K562 (cell line): ENCODE measurements at regions not wholly inside any gene's neighbourhood (a gene's known extent, or its start where the extent isn't known, plus 50 kb on each side); places are given as distances from the start of the nearest gene placed in this dataset.

Source experiments
- ATAC-seq: fragments of 200-7000 bp; cut with Tn5 transposase; 3 replicates; pipeline ENCODE4 v1.9.1; 2020; ENCODE audit warnings: moderate library complexity
- BruUV-seq: library from RNA; stranded (reverse); fragments of 400-500 nt; replicated peaks from 2 replicates; lab custom pipeline; 2021; lab: Mats Ljungman, UMichigan
- CTCF ChIA-PET: fragments of 300-600 bp; formaldehyde crosslinking; extraction: SDS; loops from one replicate; lab custom pipeline; 2021; ENCODE audit warnings: low intra/inter-chr PET ratio; lab: Yijun Ruan, JAX
- POLR2A ChIA-PET: fragments of 300-600, 350-650 bp; sonication (Branson Sonifier 250); formaldehyde crosslinking; extraction: SDS; loops from one replicate; lab custom pipeline; 2021; ENCODE audit warnings: antibody characterized with exemption, inconsistent platforms; lab: Yijun Ruan, JAX
- DNase-seq, 4 experiments: peaks; one replicate each; pipeline versions ENCODE4 v3.0.0 to v3.0.0-alpha.2; 2011 to 2018; ENCODE audit warnings: low spot score in 3 of 4, mixed read lengths in 3 of 4; ENCODE audit errors: extremely low read depth in 1 of 4
- FAIRE-seq: peaks from 2 replicates; lab custom pipeline; 2011; peaks lifted over from hg19 to GRCh38; lab: Jason Lieb, UNC
- H2AFZ ChIP-seq: 2 replicates; pipeline ENCODE4 v1.6.0; 2011; ENCODE audit warnings: low read depth, low read length, control low read depth, inconsistent platforms
- H3K27ac ChIP-seq: fragments of 200-600 bp; 3 replicates; pipeline ENCODE4 v1.8.0; 2011; ENCODE audit warnings: low read depth, mild to moderate bottlenecking, control low read depth, inconsistent platforms, low read length, moderate library complexity, mixed read lengths; ENCODE audit errors: extremely low read depth
- H3K27me3 ChIP-seq, 2 experiments: fragments of 300-600 bp in 1 of 2; 2 replicates in 1 of 2; 3 replicates in 1 of 2; pipeline versions ENCODE4 v1.6.0 to v1.8.0; 2011; ENCODE audit warnings: inconsistent platforms in 2 of 2, low read length in 2 of 2, mild to moderate bottlenecking in 1 of 2, mixed read lengths in 1 of 2, moderate library complexity in 1 of 2; ENCODE audit not compliant: control insufficient read depth in 2 of 2, insufficient read depth in 2 of 2
- H3K36me3 ChIP-seq: fragments of 300-600 bp; 3 replicates; pipeline ENCODE4 v1.8.0; 2011; ENCODE audit warnings: mild to moderate bottlenecking, low read length, inconsistent platforms; ENCODE audit not compliant: control insufficient read depth, insufficient read depth
- H3K4me1 ChIP-seq, 2 experiments: fragments of 200-600 bp in 1 of 2; replicated peaks in 1 of 2; 2 replicates in 1 of 2; 3 replicates in 1 of 2; pipeline versions ENCODE4 v1.5.1 to v1.8.0; 2011; ENCODE audit warnings: inconsistent platforms in 2 of 2, low read length in 2 of 2, mild to moderate bottlenecking in 1 of 2, mixed read lengths in 1 of 2, moderate library complexity in 1 of 2; ENCODE audit not compliant: control insufficient read depth in 2 of 2, insufficient read depth in 2 of 2
- H3K4me2 ChIP-seq: 2 replicates; pipeline ENCODE4 v1.6.1; 2011; ENCODE audit warnings: low read length, control low read depth, inconsistent platforms, mixed read lengths; ENCODE audit not compliant: insufficient read depth
- H3K4me3 ChIP-seq: fragments of 200-600 bp; sonication (generic), shearing (Covaris generic); 2 replicates; pipeline ENCODE4 v1.5.1; 2016; ENCODE audit warnings: control low read depth, inconsistent platforms
- H3K79me2 ChIP-seq: fragments of 200-600 bp; 3 replicates; pipeline ENCODE4 v1.8.0; 2011; ENCODE audit warnings: low read length, inconsistent platforms; ENCODE audit not compliant: control insufficient read depth, insufficient read depth
- H3K9ac ChIP-seq, 2 experiments: 2 replicates each; pipeline versions ENCODE4 v1.6.0 to v1.6.1; 2011; ENCODE audit warnings: low read depth in 2 of 2, low read length in 2 of 2, control low read depth in 1 of 2, inconsistent platforms in 1 of 2, mild to moderate bottlenecking in 1 of 2, mixed read lengths in 1 of 2; ENCODE audit not compliant: insufficient read depth in 1 of 2
- H3K9me1 ChIP-seq: one replicate; pipeline ENCODE4 v1.6.0; 2011; ENCODE audit warnings: inconsistent platforms, mild to moderate bottlenecking, low read length, moderate library complexity; ENCODE audit not compliant: control insufficient read depth, insufficient read depth
- H3K9me3 ChIP-seq: replicated peaks from 2 replicates; pipeline ENCODE4 v1.5.1; 2011; ENCODE audit warnings: low read depth, low read length, inconsistent platforms; ENCODE audit not compliant: control insufficient read depth, insufficient read depth
- H4K20me1 ChIP-seq: replicated peaks from 2 replicates; pipeline ENCODE4 v1.6.1; 2011; ENCODE audit warnings: low read length, inconsistent platforms, mixed read lengths; ENCODE audit not compliant: control insufficient read depth, insufficient read depth
- CBFA2T2 ChIP-seq: fragments of 450-650 bp; conservative IDR thresholded peaks from 2 replicates; pipeline ENCODE4 v1.6.1; 2017; ENCODE audit warnings: mild to moderate bottlenecking
- CHD4 ChIP-seq: fragments of 200-600 bp; sonication (generic); IDR thresholded peaks from 3 replicates; pipeline ENCODE4 v1.6.1; 2012; ENCODE audit warnings: low read depth, mild to moderate bottlenecking, mixed read lengths, low read length, inconsistent platforms; ENCODE audit not compliant: insufficient read depth, insufficient replicate concordance, poor library complexity, severe bottlenecking
- CREM ChIP-seq: IDR thresholded peaks from 2 replicates; pipeline ENCODE4 v1.6.1; 2014; ENCODE audit warnings: antibody characterized with exemption, low read depth
- ERF ChIP-seq: fragments of 450-650 bp; formaldehyde crosslinking; IDR thresholded peaks from 2 replicates; pipeline ENCODE4 v1.4.0; 2020; ENCODE audit warnings: mild to moderate bottlenecking, mixed read lengths
- GATAD2A ChIP-seq: fragments of 450-650 bp; IDR thresholded peaks from 2 replicates; pipeline ENCODE4 v1.6.1; 2017
- HDAC6 ChIP-seq: IDR thresholded peaks from 2 replicates; pipeline ENCODE4 v1.6.1; 2012; ENCODE audit warnings: low read depth, mild to moderate bottlenecking, control low read depth, inconsistent platforms, low read length, moderate library complexity
- HDGF ChIP-seq: fragments of 450-650 bp; IDR thresholded peaks from 2 replicates; pipeline ENCODE4 v1.6.1; 2016
- PHF8 ChIP-seq: fragments of 200-600 bp; sonication (generic); IDR thresholded peaks from 2 replicates; pipeline ENCODE4 v1.6.1; 2012; ENCODE audit warnings: mixed run types, mild to moderate bottlenecking, inconsistent platforms, low read length, moderate library complexity, borderline replicate concordance
- SAP30 ChIP-seq: fragments of 200-600 bp; sonication (generic); IDR thresholded peaks from 2 replicates; pipeline ENCODE4 v1.6.1; 2012; ENCODE audit warnings: borderline replicate concordance, low read depth, mild to moderate bottlenecking, moderate library complexity, low read length, control low read depth, inconsistent platforms; ENCODE audit not compliant: insufficient read depth, poor library complexity, severe bottlenecking
- ZC3H11A ChIP-seq: IDR thresholded peaks from 2 replicates; pipeline ENCODE4 v1.6.1; 2012; ENCODE audit warnings: low read depth, low read length, improper control_type of control experiment
- WGBS: fragments of 100-300 bp; shearing (Covaris generic); methylation state at CpG from one replicate; pipeline ENCODE4 v1.1.6; 2016; ENCODE audit warnings: low coverage, mixed read lengths; ENCODE audit not compliant: insufficient coverage; ENCODE audit errors: missing lambda C conversion rate; 5-methylcytosine and 5-hydroxymethylcytosine counted together
- in situ Hi-C: fragments of 300-500 bp; cut with MboI; formaldehyde crosslinking; loops from 4 replicates; pipeline ENCODE4 v1.15.0; 2018; ENCODE audit warnings: inconsistent platforms, mixed read lengths
- intact Hi-C: fragments of 100-400 bp; cut with micrococcal nuclease; formaldehyde crosslinking; loops from 2 replicates; pipeline ENCODE4 v1.14.2; 2022
- TF ChIP-seq, protein P1 (sequence below): fragments of 200-800 bp; sonication (Bioruptor generic); IDR thresholded peaks from 2 replicates; pipeline ENCODE4 v1.6.1; 2017; ENCODE audit warnings: missing genetic modification characterization, missing compliant biosample characterization
- TF ChIP-seq, protein P2 (sequence below): fragments of 450-650 bp; IDR thresholded peaks from one replicate; pipeline ENCODE4 v1.6.1; 2018; ENCODE audit warnings: mild to moderate bottlenecking, moderate library complexity; ENCODE audit not compliant: partially characterized antibody

DNA sequence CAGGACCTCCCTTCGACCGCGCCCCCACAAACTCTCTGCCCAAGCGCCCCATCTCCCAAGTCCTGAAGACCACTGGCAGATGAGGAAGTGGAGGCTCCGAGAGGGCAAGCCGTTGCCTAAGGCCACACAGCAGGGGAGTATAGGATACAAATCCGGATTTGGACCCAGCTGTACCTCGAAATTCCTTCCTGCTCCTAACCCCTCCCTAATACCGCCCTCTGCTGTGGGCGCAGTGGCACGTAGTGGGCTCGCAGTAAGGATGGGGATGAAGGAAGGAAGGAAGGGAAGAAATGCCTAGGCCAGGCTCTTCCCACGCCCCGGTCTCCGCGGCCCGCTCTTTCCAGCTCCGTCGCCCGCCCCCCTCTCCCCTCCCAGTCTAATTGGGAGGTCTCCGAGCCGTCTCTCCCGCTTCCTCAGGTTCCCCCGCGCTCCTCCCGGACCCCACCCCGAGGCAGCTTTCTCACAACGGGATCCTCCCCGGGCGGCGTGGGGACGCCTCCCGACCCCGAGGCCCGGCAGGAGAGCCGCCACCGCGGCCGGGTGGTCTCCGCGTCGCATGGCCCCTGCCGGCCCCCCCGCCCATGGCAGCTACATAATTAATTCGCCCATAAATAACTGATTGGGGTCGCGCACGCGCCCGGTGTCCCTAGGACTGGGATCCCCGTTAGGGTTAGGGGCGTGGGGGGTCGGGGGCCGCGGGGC is 138.9 kb downstream of the C9orf50 start (continued):
- TF ChIP-seq, protein P1, sequence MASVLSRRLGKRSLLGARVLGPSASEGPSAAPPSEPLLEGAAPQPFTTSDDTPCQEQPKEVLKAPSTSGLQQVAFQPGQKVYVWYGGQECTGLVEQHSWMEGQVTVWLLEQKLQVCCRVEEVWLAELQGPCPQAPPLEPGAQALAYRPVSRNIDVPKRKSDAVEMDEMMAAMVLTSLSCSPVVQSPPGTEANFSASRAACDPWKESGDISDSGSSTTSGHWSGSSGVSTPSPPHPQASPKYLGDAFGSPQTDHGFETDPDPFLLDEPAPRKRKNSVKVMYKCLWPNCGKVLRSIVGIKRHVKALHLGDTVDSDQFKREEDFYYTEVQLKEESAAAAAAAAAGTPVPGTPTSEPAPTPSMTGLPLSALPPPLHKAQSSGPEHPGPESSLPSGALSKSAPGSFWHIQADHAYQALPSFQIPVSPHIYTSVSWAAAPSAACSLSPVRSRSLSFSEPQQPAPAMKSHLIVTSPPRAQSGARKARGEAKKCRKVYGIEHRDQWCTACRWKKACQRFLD (CRISPR knock-in tag): no peak
- TF ChIP-seq CREM: no peak
- TF ChIP-seq ERF: no peak

GRCh38 chr9:129481424-129481809 is 139.5 kb downstream of the C9orf50 start:
- Histone ChIP-seq H3K27me3 (no peaks in the 10 kb centered on the region), H2AFZ (peak overlapping the region; percentile 42; the same call in 1 of the 2 replicates), H3K9me1 (no peaks in the 10 kb centered on the region), H3K79me2 (peaks cover 5% of the 10 kb centered on the region; the same call in 2 of the 3 replicates), H3K27ac (peak overlapping the region; percentile 83), H3K4me2 (peak overlapping the region; percentile 75), H3K36me3 (no peaks in the 10 kb centered on the region), H3K9ac (peak overlapping the region; percentile 72 to 92; a peak in 3 of 4 replicates), H4K20me1 (no peaks in the 10 kb centered on the region), H3K4me3 (peak overlapping the region; percentile 56; the same call in 1 of the 2 replicates), H3K9me3 (no peaks in the 10 kb centered on the region), H3K4me1 (peaks cover 70 to 83% of the 10 kb centered on the region in 2 experiments)
- ATAC-seq (no peak), DNase-seq (no peak), FAIRE-seq (no peak)
- in situ Hi-C loops (loop anchor here (10.0 kb wide), 1 partner anchor 307 kb away; the partner anchor contains the start of gene IER5L), intact Hi-C loops (loop anchor here (5.0 kb wide), 1 partner anchor 69 kb away; no protein-coding TSS in a partner anchor)
- TF ChIP-seq ZC3H11A (no peak), CBFA2T2 (0 out of 2 replicates have a peak, but pooled peaks have one; percentile 4), SAP30 (no peak), PHF8 (no peak), GATAD2A (0 out of 2 replicates have a peak, but pooled peaks have one; percentile 24), HDGF (no peak), CHD4 (peak; percentile 2), HDAC6 (no peak)
- TF ChIP-seq, protein P2, sequence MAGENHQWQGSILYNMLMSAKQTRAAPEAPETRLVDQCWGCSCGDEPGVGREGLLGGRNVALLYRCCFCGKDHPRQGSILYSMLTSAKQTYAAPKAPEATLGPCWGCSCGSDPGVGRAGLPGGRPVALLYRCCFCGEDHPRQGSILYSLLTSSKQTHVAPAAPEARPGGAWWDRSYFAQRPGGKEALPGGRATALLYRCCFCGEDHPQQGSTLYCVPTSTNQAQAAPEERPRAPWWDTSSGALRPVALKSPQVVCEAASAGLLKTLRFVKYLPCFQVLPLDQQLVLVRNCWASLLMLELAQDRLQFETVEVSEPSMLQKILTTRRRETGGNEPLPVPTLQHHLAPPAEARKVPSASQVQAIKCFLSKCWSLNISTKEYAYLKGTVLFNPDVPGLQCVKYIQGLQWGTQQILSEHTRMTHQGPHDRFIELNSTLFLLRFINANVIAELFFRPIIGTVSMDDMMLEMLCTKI: no peak
- CTCF ChIA-PET: no interaction called here
- 51% methylated on average over 9 of the region's 9 CpGs for WGBS
- BruUV-seq: no TSS peak
- POLR2A ChIA-PET: interaction anchor here (0.6 to 1.5 kb wide), 7 partner anchors 9 to 301 kb away, joined by 3 to 5 read pairs (median 3); no protein-coding TSS in a partner anchor
